ENCODE measurements at regions not wholly inside any gene's neighbourhood (a gene's known extent, or its start where the extent isn't known, plus 50 kb on each side); places are given as distances from the start of the nearest gene placed in this dataset.

DNA sequence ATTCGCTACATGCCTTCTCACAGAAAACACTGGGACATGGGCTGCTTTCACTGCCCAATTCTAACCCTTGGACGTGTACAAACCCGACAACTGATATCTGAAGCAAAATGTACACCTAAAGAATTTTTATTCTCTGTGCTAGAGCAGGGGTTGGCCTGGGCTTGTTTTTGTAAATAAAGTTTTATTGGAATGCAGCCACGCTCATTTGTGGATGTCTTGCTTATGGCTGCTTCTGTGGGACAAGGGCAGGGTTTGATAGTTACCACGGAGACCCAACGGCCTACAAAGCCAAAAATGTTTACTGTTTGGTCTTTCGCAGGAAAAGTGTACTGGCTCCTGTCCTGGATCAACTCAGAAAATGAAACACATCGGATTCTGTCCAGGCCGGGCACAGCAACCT, 58.1 kb upstream of the APCDD1L start (continued):
- TF ChIP-seq, protein P1, sequence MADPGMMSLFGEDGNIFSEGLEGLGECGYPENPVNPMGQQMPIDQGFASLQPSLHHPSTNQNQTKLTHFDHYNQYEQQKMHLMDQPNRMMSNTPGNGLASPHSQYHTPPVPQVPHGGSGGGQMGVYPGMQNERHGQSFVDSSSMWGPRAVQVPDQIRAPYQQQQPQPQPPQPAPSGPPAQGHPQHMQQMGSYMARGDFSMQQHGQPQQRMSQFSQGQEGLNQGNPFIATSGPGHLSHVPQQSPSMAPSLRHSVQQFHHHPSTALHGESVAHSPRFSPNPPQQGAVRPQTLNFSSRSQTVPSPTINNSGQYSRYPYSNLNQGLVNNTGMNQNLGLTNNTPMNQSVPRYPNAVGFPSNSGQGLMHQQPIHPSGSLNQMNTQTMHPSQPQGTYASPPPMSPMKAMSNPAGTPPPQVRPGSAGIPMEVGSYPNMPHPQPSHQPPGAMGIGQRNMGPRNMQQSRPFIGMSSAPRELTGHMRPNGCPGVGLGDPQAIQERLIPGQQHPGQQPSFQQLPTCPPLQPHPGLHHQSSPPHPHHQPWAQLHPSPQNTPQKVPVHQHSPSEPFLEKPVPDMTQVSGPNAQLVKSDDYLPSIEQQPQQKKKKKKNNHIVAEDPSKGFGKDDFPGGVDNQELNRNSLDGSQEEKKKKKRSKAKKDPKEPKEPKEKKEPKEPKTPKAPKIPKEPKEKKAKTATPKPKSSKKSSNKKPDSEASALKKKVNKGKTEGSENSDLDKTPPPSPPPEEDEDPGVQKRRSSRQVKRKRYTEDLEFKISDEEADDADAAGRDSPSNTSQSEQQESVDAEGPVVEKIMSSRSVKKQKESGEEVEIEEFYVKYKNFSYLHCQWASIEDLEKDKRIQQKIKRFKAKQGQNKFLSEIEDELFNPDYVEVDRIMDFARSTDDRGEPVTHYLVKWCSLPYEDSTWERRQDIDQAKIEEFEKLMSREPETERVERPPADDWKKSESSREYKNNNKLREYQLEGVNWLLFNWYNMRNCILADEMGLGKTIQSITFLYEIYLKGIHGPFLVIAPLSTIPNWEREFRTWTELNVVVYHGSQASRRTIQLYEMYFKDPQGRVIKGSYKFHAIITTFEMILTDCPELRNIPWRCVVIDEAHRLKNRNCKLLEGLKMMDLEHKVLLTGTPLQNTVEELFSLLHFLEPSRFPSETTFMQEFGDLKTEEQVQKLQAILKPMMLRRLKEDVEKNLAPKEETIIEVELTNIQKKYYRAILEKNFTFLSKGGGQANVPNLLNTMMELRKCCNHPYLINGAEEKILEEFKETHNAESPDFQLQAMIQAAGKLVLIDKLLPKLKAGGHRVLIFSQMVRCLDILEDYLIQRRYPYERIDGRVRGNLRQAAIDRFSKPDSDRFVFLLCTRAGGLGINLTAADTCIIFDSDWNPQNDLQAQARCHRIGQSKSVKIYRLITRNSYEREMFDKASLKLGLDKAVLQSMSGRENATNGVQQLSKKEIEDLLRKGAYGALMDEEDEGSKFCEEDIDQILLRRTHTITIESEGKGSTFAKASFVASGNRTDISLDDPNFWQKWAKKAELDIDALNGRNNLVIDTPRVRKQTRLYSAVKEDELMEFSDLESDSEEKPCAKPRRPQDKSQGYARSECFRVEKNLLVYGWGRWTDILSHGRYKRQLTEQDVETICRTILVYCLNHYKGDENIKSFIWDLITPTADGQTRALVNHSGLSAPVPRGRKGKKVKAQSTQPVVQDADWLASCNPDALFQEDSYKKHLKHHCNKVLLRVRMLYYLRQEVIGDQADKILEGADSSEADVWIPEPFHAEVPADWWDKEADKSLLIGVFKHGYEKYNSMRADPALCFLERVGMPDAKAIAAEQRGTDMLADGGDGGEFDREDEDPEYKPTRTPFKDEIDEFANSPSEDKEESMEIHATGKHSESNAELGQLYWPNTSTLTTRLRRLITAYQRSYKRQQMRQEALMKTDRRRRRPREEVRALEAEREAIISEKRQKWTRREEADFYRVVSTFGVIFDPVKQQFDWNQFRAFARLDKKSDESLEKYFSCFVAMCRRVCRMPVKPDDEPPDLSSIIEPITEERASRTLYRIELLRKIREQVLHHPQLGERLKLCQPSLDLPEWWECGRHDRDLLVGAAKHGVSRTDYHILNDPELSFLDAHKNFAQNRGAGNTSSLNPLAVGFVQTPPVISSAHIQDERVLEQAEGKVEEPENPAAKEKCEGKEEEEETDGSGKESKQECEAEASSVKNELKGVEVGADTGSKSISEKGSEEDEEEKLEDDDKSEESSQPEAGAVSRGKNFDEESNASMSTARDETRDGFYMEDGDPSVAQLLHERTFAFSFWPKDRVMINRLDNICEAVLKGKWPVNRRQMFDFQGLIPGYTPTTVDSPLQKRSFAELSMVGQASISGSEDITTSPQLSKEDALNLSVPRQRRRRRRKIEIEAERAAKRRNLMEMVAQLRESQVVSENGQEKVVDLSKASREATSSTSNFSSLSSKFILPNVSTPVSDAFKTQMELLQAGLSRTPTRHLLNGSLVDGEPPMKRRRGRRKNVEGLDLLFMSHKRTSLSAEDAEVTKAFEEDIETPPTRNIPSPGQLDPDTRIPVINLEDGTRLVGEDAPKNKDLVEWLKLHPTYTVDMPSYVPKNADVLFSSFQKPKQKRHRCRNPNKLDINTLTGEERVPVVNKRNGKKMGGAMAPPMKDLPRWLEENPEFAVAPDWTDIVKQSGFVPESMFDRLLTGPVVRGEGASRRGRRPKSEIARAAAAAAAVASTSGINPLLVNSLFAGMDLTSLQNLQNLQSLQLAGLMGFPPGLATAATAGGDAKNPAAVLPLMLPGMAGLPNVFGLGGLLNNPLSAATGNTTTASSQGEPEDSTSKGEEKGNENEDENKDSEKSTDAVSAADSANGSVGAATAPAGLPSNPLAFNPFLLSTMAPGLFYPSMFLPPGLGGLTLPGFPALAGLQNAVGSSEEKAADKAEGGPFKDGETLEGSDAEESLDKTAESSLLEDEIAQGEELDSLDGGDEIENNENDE (IDR thresholded peaks at IDR 0.05; ENCODE audit: insufficient replicate concordance, low read length), result no peak
- no peak for TF ChIP-seq YY1 (IDR thresholded peaks at IDR 0.05; ENCODE audit: low read depth, low read length)

All from H1 (cell line).